PFSK-1 (cell line): ENCODE measurements at regions not wholly inside any gene's neighbourhood (a gene's known extent, or its start where the extent isn't known, plus 50 kb on each side); places are given as distances from the start of the nearest gene placed in this dataset.

Experiments used
- FOXP2 ChIP-seq: optimal IDR thresholded peaks from 2 replicates; pipeline ENCODE3; 2011; ENCODE audit warnings: borderline replicate concordance, control low read depth, inconsistent platforms; ENCODE audit not compliant: insufficient read depth; ENCODE audit errors: extremely low read length, extremely low read depth
- POLR2AphosphoS5 ChIP-seq: IDR thresholded peaks from 2 replicates; pipeline ENCODE4 v1.6.1; 2012; ENCODE audit warnings: low read depth, mild to moderate bottlenecking, control low read depth, low read length, moderate library complexity
- SIN3A ChIP-seq: IDR thresholded peaks from 2 replicates; pipeline ENCODE4 v1.6.1; 2012; ENCODE audit warnings: mild to moderate bottlenecking, low read length, moderate library complexity, borderline replicate concordance; ENCODE audit not compliant: insufficient read depth
- TAF1 ChIP-seq: IDR thresholded peaks from 2 replicates; pipeline ENCODE4 v1.6.1; 2012; ENCODE audit warnings: low read length, control low read depth, borderline replicate concordance; ENCODE audit not compliant: insufficient read depth
- TF ChIP-seq, protein P1 (sequence below), 2 experiments: IDR thresholded peaks; 2 replicates each; pipeline versions ENCODE4 v1.6.1 to v1.8.0; 2011 to 2012; ENCODE audit warnings: low read depth in 2 of 2, low read length in 2 of 2, control low read depth in 1 of 2, inconsistent platforms in 1 of 2, mild to moderate bottlenecking in 1 of 2, moderate library complexity in 1 of 2; ENCODE audit not compliant: insufficient read depth in 1 of 2

DNA sequence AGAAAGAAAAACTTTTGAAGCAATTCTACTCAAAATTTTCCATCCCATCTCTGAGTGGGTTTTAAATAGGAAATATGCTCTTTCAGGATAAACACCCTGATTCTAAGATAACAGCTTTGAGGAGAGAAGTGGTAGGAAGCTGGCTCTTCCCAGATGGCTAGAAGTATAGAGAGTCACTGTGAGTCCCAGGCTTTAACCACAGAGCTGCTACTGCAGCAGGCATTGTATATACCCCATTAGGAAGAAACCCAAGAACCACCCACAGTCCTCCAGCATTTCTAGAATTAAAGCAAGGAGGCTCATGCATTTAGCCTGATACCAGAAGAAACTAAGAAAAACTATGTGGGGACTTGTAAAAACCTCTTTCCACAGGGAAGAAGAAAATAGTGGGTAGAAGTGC, 1405.6 kb upstream of the TENM4 start:
- no peak for TF ChIP-seq TAF1
- TF ChIP-seq, protein P1, sequence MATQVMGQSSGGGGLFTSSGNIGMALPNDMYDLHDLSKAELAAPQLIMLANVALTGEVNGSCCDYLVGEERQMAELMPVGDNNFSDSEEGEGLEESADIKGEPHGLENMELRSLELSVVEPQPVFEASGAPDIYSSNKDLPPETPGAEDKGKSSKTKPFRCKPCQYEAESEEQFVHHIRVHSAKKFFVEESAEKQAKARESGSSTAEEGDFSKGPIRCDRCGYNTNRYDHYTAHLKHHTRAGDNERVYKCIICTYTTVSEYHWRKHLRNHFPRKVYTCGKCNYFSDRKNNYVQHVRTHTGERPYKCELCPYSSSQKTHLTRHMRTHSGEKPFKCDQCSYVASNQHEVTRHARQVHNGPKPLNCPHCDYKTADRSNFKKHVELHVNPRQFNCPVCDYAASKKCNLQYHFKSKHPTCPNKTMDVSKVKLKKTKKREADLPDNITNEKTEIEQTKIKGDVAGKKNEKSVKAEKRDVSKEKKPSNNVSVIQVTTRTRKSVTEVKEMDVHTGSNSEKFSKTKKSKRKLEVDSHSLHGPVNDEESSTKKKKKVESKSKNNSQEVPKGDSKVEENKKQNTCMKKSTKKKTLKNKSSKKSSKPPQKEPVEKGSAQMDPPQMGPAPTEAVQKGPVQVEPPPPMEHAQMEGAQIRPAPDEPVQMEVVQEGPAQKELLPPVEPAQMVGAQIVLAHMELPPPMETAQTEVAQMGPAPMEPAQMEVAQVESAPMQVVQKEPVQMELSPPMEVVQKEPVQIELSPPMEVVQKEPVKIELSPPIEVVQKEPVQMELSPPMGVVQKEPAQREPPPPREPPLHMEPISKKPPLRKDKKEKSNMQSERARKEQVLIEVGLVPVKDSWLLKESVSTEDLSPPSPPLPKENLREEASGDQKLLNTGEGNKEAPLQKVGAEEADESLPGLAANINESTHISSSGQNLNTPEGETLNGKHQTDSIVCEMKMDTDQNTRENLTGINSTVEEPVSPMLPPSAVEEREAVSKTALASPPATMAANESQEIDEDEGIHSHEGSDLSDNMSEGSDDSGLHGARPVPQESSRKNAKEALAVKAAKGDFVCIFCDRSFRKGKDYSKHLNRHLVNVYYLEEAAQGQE (IDR thresholded peaks at IDR 0.05; ENCODE audit: insufficient read depth in 1 of 2, low read depth in 2 of 2, low read length in 2 of 2) = no peak
- no peak for TF ChIP-seq POLR2AphosphoS5
- no peak for TF ChIP-seq SIN3A
- no peak for TF ChIP-seq FOXP2
